AG20443 (cell line): ENCODE measurements at regions not wholly inside any gene's neighbourhood (a gene's known extent, or its start where the extent isn't known, plus 50 kb on each side); places are given as distances from the start of the nearest gene placed in this dataset.

ENCODE experiments used
- DNase-seq: peaks from one replicate; pipeline ENCODE4 v3.0.0; 2012; ENCODE audit warnings: low spot score, mixed read lengths

DNA sequence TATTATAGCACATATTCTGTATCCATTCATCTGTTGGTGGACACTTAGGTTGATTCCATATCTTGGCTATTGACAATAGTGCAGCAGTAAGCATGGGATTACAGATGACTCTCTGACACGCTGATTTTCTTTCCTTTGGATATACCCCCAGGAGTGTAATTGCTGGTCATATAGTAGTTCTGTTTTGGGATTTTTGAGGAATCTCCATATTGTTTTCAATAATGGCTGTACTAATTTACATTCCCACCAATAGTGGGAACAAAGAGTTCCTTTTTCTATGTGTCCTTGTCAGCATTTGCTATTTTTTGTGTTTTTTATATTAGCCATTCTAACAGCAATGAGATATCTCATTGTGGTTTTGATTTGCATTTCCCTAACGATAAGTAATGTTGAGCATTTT is 309.0 kb upstream of the JARID2 start:
- no peak for DNase-seq

DNA sequence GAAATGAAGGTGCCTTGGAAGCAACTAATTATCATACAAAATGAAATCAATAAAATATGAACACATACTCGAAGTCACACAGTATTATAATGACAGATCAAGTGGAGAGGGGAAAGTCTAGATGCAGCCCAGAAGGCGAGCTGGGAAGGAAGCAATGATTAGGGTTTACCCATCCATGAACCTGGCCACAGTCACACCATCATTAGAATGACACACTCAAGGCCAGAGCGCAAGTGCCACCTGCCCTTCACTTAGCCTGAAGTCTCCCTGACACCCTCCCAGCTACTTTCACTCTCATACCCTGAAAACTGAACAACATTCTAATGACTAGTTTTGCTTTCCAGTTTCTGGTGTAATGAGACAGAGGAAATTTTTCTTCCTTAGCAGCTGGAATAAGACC is 302.8 kb upstream of the JARID2 start:
- DNase-seq = no peak

DNA sequence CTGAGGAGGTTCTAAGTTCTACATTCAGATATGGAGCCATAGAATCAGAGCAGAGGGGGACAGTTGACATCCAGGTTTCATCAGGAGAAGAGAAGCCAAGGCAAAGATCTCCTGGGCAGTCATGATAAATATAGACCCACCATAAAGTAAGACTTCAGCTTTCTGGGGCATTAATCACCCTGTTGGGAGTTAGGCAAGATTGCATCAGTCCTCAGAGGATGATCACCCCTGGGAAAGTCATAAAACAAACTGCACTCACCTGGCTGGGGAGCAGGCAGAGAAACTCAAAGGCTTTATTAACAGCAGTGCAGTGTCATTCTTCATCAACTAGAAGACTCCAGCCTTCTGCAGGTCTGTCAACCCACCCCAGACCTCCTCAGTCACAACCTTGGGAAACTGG is 301.3 kb upstream of the JARID2 start:
- no peak for DNase-seq

DNA sequence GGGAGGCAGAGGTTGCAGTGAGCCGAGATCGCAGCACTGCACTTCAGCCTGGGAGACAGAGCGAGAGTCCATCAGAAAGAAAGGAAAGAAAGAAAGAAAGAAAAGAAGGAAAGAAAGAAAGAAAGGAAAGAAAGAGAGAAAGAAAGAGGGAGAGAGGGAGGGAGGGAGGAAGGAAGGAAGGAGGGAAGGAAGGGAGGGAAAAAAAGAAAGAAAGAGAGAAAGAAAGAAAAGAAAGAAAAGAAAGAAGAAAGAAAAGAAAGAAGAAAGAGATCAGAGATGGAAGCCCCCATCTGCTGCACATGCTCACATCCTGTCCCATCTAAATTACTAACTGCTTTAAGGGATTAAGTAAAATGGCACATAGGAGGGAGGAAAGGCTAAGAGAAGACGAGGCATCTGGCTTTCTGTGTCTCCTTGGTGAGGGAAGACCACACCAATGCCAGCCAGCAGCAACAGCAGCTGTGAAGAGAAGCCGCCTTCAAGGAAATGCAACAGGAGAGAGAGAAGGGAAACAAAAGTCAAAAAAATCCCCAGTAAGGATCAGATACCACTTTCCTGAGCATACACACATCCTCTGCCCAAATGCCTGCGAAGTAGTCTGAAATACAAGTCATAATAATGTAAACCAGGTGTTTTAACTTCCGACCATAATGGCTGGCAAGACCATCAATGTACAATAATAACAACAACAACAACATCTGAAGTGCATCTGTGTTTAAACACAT is 300.2 kb upstream of the JARID2 start:
- DNase-seq = peak; percentile 24

DNA sequence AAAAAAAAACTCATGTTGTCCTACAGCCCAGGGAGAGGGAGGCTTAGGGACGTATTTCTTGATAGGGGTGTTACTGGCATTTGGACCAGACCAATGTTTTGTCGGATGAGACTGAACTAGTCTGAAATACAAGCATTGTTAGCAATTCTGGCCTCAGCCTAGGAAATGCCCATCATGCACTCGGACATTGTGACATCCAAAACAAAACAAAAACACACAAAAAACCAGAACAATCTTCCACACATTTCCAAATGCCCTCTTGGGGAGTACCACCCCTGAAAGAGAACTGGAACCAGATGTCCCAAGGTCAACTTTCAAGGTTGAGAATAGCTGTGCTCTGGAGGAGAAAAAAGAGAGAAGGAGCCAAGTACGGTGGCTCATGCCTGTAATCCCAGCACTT is 299.1 kb upstream of the JARID2 start:
- no peak for DNase-seq

DNA sequence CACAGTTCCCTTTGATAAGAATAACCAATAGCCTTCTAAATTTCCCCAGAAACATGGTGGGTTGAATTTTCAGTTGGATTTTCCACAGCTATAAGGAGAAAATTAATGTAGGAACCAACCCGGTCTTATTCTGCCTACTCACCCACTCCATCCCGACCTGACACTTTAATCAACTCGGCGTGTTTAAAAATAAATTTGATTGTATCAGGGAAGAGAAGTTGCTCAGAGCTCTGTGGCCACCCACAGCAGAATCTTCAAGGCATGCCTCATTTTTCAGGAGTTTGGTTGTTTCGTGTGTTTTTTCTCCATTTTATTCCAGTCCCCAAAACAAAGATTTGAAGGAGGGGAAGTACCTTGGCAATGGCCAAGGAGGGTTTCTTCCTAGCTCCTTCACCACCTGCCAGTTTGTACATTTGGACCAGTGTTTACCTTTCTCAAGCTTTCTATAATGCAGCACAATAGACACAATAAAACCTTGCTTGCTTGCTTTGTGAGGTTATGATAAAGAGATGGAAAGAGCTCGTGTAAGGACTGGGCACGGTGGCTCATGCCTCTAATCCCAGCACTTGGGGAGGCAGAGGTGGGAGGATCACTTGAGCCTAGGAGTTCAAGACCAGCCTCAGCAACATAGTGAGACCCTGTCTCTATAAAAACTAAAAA is 297.2 kb upstream of the JARID2 start:
- no peak for DNase-seq

DNA sequence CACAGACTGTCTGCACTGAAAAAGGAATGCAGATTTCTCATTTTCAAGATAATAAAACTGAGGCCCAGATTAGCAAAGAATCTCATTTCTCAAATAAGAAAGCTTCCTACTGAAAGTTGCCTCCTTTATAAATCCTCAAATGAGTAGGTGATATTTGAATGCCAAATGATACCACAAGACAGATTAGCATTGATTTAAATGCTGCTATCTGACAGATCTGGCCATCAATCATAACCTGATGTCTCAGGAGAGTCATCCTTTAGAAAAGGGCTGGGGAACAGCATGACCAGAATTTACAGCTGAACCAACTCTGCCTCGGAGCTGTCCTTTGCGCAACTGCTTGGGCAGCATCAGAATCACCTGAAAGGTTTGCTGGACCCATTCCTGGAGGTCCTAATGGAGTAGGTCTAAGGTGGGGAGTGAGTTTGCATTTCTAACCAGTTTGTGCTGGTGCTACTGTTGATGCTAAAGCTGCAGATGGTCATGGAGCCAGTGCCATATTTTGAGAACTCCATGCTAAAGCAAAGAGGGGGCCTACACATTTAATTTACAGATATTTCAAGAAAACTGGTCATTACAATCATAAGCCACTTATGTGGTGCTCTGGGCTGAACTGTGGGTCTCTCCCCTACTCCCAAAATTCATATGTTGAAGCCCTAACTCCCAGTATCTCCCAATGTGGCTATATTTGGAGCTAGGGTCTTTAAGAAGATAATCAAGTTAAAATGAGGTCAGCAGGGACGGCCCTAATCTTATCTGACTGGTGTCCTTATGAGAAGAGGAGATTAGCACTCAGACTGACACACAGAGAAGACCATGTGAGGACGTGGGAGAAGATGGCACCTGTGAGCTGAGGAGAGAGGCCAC is 295.5 kb upstream of the JARID2 start:
- DNase-seq = no peak

DNA sequence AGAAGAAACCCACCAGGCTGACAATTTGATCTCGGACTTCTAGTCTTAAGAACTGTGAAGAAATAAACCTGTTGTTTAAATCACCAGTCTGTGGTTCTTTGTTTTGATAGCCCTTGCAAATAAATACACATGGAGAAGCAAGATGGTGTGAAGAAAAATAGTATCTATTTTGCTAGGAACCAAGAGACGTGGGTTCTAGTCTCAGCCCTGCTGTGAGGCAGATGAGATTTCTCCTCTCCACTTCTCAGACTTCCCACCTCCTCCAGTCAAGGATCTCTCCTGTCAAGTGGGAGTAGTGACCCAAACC is 294.9 kb upstream of the JARID2 start:
- DNase-seq = no peak

DNA sequence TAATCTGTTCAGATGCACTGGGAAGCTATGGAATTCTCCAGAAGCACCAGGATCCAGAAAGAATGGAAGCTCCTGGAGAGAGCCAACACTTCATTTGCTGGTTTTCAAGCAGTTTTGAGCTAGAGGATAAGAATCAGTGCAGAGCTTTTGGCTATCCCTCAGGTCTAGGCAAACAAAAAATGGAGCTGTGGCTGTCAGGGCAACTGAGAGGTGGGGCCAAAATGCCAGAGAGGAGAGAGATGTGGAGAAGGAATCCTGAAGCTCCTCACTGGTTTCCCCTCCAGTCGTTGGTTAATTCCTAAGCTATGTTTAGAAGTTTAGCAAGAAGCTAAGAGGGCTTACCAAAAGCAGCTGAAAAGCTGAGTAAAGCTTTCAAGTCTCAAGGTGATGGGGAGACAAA is 294.2 kb upstream of the JARID2 start:
- DNase-seq = peak; percentile 54

DNA sequence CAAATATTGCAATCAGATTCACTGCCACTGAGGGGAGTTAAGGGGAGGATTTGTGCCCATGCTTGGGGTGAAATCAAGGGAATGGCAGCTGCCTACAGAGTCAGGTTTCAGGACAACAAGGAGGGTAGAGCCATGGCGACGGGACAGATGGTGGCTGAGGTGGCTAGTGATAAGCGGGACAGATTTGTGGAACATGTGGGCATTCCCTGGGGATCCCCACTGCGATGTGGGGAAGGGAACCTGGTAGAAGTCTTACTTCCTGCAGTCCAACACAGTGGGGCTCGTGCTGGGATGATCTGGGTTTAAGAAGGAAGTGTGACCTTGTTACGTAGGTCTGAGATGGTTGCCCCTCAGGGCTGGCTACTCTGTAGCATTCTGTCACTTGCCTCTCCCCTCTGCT is 292.0 kb upstream of the JARID2 start:
- DNase-seq = no peak

DNA sequence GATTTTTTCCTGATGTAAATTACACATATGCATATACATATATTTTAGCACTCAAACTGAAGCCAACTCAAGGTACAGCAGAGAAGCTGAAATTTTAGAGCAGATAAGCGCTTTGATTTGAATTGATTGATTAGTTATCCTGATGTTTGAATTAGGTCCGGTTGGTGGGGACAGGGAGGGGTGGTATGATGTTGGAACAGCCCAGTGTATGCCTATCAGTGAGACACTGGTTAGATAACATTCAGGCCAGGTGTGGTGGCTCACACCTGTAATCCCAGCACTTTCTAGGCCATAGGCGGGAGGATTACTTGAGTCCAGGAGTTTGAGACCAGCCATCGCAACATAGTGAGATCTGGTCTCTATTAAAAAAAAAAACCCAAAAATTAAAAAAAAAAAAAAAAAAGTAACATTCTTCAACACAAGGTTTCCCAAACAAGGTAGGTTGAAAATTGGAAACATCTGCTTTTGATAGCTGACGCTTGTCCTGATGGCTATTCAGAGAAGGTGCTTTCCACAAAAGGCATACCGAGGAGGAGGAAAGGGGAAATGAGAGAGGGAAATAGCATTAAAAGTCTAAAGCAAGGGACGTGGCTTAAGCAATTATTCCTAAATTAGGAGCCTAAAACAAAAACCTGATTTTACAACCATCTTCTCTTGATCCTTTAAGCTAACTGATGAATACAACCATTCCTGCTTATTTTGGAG is 288.4 kb upstream of the JARID2 start:
- DNase-seq = no peak

DNA sequence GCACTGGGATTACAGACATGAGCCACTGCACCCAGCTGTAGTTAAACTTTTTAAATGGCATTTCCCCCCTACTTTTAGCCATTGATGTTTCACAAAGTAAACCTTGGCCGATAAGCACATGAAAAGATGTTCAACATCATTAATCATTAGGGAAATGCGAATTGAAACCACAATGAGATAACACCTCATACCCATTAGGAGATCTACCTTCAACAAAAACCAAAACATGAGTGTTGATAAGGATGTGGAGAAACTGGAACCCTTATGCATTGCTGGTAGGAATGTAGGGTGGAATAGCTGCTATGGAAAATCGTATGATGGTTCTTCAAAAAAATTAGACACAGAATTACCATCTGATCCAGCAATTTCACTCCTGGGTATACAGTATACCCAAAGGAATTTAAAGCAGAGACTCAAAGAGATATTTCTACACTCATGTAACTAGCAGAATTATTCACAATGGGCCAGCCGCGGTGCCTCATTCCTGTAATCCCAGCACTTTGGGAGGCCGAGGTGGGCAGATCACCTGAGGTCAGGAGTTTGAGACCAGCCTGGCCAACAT is 286.5 kb upstream of the JARID2 start:
- DNase-seq = no peak

DNA sequence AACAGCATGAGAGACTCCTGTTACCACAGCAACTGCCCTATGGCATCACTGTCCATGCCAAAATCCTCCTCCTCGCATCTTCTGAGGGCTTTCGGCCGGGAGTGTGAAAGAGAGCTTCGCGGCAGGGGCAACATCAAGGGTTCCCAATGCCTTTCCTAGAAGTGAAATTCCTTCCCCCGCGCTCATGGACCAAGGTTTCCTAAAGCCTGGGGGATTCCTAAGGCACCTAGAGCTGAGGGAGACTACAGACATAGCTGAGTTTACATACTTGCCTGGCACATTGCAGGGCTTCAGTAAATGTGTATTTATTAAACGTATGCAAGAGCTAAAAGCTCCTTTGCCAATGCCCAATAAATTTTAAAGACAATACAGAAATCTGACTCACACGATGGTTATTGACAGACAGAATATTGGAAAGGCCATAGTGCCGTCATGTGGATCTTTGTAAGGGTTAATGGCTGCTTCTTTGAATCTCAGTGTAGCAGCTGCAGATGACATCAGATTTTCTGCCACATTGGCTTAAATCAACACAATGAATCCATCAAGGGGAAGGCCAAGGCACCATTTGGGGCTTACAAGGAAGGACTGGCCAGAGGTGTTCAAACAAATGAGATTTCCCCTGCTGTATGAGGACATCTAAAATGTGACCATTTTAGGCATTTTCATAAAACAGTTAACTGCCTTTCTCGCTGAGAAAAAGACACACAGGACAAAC is 281.2 kb upstream of the JARID2 start:
- no peak for DNase-seq

DNA sequence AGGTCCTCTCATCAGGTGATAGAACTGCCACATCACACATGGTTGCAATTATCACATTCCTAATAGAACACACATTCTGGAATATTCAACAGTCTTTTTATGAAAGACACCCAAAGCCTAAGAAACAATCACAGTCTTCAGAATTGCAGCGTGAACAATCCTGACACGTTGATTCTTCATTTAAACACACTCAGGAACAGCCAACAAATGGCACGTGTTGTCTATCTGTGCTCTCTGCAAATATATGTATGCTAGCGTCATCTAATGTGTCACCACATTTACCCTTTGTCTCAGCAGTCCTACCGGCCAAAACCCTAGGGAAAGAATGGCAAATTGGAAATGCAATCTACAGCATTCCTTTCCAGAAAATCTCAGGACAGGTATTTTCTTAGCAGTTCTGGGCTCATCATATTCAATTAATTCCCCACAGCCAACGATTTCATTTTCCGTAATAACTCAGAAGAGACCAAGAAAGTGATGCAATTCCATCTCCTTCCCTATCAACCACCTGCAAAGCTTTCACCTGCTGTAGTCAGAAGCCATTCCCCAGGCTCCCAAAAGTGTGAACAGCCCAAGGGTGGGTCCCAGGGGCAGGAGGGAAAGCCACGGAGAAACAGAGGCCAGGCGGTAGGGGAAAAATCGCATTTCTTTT is 280.3 kb upstream of the JARID2 start:
- DNase-seq = peak; percentile 32

DNA sequence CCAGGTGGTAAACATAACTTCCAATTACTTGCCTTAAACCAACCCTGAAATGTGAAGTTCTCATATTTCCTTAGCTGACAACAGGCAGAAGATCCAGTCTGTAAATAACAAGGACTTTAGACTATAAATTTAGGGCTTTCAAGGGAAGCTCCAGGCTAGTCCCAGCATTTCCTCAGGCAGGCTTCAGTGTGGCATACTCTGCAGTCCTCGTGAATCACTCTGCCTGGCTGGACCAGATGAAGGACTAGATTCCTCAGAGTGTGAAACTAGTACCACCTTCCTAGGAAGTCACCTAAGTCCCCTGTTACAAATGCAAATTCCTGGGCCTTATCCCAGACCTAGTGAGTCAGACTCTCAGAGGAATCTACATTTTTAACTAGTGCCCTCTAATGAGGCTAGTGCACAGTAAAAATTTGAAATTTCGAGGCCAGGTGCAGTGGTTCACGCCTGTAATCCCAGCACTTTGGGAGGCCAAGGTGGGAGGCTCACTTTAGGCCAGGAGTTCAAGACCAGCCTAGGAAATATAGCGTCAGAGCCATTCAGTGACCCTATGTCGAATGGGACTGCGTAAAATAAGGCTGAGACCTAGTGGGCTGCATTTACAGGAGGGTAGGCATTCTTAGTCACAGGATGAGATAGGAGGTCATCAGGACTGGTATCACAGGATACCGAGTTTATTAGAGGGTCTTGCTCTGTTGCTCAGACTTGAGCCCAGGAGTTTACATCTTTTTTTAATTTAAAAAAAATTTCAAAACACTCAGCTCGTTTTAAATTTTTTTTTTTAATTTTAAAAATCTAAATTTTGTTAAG is 279.6 kb upstream of the JARID2 start:
- peak; percentile 29 for DNase-seq

DNA sequence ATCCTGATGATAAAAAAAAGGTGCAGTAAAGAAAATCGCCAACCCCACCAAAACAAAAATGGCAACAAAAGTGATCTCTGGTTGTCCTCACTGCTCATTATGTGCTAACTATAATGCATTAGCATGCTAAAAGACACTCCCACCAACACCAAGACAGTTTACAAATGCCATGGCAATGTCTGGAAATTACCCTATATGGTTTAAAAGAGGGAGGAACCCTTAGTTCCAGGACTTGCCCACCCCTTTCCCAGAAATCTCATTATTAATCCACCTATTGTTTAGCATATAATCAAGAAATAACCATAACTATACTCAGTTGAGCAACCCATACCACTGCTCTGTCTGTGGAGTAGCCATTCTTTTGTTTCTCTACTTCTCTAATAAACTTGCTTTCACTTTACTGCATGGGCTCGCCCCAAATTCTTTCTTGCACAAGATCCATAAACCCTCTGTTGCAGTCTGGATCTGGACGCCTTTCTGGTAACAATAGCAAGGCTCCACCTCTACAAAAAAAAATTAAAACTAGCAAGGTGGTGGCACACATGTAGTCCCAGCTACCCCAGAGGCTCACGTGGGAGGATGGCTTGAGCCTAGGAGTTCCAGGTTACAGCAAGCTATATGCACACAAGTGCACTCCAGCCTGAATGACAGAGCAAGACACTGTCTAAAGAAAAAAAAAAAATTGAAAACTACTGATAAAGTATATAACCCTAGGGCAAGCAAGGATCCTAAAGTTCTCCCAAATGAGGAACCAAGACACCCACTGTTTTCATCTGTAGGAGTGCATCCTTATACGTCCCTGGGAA is 278.8 kb upstream of the JARID2 start:
- DNase-seq = no peak

DNA sequence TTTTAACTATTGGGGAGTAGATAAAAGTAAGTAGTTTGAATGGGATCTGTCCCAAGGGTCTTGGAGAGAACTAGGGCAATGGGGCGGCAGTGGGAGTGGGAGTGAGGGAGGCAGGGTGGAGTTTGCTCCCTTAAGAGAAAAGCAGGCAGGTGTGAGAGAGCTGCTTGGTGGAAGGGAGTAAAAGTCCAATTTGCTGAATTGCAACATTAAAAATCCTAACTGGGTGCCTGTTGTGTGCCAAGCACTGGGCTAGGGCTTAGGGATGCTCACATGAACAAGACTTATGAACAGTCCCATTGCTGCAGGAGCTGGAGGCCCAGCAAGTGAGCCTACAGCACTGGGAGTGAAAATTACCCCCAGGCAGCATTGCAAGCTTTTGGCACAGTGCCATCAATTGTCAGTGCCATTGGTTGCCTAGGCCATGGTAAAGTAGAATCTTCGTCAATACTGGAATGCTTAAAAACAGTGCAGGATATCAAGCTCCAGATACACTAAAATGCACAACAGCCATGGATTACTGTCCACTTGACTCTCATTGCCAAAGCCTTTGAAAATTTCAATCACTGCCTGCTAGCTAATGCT is 277.7 kb upstream of the JARID2 start:
- no peak for DNase-seq

DNA sequence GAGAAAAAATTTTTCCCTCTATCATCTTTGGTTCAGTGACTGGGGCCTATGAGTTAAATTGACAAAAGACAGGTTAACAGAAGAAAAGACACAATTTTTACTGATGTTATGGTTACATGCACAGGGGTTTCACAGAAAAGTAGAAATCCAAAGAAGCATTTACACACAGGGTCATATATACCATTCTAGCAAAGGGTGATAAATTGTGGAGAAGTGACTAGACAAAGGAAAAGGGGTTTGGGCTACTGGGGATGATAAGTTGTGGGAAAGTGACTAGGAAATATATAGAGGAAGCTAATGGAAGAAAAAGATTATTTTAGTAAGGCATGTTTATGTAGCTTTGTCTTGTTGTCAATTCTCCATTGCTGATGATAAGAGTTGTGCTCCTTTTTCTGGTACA is 276.7 kb upstream of the JARID2 start:
- no peak for DNase-seq
